NCI-H524 treated with DMSO at 0.1 percent for 48 hours (cell line): ENCODE measurements at regions not wholly inside any gene's neighbourhood (a gene's known extent, or its start where the extent isn't known, plus 50 kb on each side); places are given as distances from the start of the nearest gene placed in this dataset.
A peak's percentile ranks its signal among the peaks of the same experiment; 100 is the strongest.

Experiments used
- DNase-seq: peaks from one replicate; lab custom pipeline; 2025; lab: John Stamatoyannopoulos, UW

DNA sequence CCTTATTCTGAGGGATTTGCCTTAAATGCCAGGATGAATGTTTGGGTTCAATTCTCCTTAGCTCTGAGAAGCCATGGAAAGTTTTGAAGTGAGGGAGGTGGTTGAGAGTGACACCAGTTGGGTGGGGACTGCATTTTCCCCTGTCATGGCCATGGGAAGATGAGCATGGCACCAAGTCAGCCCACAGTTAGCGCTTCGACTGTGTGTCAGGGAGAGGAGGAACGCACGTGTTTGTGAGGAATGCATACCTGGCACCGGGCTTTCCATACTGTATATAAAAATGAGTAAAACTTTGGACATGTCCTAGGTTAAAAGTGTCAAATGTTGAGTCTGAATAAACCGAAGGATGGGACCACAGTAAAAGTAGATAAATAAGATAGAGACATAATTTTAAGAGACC is 187.5 kb upstream of the KL start:
- DNase-seq, result no peak

DNA sequence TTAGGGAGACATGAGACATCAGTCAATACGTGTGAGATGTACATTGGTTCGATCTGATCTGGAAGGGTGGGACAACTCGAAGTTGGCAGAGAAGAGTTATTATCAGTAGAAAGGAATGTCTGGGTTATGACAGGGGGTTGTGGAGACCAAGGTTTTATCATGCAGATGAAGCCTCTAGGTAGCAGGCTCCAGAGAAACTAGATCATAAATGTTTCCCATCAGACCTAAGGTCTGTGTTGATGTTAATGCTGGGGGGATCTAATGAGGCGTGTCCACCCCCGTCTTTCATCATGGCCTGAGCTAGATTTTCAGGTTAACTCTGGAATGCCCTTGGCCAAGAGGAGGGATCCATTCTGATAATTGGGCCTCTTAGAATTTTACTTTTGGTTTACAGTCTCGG is 187.0 kb upstream of the KL start:
- DNase-seq, result no peak

DNA sequence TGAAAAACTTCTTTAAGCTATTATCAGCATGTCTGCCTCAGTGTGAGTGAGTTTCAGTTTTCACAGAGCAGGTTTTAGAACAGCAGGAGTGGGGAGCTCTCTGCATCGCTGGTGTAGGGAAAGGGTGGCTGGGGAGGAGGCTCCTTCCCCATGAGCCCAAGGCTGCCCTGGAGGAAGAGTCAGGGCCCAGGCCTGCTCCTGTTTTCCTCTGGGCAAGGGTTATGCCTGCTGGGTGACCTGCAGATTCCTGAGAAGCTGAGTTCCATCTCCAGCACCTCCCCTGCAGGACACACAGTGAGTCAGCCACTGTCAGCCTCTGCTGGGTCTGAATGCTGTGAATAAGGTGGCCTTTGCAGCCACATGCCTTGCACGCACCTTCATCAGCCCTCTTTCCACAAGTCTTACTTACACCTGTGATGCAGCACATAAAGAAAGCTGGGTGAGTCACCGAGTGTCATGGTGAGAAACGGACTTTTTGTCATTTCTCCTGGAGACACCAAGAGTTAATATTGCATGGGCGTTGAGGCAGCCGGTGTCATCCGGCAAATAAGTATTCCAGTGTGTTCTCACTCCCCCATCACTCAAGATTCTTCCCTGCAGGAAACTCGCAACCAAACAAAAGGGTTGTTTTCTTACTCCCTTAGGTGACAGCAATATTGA is 186.4 kb upstream of the KL start:
- DNase-seq, result no peak

DNA sequence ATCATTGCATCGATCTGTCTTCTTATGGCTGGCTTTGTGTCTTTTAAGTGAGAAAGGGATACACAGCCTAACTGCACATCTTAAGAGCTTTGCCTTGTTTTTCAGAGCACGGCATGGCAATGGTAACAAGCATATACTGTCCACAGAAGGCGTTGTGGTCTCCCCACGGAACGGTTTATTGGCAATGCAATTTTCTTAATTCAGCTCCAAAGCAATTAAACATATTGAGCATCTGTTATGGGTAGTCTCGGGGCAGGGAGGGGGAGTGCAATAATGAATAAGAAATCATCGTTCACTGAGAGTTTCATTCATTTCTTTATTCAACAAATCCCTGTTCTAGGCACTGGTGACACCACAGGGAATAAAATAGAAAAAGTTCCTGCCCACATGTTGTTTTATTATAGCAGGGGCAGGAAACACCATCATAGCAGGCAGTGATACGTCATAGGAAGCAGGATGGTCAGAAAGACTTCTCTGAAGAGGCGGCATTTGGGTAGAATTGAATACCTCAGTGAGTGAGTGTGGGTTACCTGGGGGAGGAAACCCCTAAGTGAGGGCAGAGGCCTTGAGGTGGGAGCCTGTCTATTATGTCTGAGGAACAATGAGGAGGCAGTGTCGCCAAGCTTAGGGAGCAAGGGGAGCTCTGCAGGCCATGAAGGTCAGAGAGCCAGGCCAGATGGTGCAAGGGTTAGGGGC is 185.7 kb upstream of the KL start:
- DNase-seq, result no peak

DNA sequence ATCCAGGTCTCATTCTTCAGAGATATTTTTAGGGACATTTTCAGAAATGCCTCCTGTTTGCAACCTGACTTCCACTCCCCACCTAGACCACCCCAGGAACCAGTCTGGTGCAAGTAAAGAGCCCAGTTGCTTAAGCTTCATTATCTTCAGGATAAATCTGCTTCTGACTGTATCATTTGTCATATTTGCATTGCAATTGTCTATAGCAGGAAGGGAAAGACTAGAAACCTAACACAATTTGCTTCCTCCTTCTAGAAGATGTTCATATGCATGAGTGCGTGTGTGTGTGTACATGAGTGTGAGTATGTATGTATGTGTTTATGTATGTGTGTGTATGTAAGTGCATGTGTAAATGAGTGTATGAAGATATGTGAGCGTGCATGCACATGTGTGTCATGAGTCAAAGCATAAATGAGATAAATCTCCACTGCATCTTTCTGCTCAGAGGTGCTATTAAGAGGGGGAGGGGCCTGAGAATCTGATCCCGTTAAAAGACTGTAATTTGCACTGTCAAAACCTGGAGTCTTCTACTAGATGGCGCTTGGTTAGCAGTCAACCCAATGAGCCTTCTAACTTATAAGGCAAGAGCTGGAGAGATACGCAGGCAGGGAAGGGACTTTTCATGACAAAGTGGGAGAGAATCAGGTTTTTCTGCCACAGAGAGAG is 178.8 kb upstream of the KL start:
- DNase-seq, result no peak

DNA sequence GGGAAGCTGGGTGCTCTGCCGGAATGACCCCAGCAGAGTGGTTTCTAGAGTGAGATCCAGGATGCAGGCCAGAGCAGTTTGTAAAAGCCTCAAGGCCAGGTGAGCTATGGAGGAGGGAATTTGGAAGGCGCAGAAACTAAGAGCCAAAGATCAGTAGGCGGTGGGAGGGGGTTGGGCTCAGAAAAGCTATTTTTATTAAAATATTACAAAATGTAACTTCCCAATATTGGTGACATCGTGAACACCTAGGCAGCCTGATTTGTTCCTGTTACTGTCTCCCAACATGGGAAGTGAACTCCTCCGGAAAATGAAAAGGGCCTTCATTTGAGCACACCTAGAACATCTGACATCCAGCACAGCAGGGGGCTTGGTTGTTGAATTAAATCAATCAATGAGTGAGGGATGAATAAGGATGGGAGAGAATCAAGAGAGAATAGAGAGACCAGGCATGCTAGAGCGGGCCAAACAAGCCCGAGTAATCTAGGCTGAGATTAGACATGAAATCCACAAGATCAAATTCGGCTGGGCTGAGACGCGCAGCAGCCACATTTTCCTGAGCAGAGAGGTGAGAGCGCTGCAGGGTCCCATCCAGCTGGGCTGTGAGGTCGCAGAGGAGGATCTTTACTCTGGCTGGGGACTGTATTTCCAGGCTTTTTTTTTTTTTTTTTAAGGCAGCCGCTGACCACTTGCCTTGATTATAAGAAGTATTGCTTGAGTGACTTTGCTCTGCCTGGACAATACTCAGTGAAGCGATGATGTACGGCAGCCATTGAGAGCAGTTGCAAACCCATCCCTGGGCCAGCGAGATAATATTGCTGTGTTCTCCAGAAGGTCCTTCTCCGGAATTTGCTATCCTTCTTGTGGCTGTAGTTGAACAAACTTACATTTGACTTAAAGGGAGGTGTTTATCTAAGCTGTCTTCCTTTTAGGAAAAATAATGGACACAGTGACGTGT is 178.0 kb upstream of the KL start:
- DNase-seq, result no peak

DNA sequence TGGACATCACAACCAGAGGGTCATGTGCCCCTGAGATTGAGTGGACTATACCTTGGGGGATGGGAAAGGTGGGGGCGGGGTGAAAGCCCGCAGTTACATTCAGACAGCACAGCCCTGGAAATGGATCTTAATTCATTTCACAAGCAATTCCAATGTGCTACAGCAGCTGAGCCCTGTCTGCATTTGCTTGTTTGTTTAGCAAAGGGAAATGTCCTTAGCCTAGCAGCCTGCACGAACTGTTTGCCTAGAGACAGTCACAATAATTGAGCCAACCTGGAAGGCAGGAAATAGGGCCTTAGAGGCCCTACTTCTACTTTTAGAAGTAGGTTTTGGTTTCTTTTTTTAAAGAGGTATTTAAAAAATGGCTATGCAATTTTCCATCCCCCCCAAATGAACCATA is 177.3 kb upstream of the KL start:
- DNase-seq, result no peak

DNA sequence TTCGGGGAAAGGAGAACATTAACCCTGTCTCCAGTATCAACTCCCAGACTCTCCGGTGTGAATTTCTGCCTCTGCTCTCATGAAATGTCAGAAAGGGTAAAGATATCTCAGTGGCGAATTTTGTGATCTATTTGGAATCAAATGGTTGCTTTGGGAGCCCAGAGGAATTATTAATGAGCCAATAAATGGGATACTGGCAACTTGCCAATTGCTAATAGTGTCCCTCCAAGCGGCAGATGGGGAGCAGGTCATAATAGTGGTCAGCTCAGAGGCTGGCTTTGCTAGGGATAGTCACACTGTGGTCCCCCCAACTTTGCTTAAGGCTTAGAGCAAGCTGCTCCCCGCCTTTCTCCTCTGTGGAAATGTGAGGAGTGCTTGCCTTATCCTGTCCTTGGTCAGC is 176.1 kb upstream of the KL start:
- DNase-seq, result no peak

DNA sequence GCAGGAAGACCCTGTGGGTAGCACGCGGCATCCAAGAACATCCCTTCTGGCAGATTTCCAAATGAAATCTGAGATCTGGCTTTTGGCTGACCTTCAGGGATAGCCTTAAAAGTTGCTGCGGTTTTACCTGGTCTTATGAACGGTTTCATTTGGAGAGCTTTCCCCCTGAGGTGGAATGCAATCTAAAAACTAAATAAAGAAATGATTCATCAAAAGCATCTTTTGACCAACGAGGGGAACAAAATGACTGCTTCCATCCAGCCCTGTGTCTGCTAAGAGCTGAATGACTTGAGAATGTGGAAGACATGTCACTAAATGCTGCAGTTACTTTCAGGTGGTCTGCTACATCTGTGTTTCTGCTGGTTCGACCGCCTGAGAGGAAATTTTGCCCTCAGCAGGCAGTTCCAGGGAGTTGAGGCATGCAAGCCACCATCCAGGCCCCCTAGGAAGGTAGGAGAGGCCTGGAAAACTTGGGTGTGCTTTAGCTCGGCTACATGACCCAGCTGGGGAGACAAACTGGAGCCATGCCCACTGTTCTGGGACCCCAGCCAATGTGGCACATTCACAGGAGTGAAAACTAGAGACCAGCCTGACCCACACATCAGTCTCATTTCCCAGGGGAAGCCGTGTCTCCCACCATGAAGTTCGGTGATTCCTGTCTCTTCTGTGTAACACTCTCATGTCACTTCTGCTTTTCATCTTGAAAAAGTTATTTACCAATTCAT is 175.1 kb upstream of the KL start:
- no peak for DNase-seq

DNA sequence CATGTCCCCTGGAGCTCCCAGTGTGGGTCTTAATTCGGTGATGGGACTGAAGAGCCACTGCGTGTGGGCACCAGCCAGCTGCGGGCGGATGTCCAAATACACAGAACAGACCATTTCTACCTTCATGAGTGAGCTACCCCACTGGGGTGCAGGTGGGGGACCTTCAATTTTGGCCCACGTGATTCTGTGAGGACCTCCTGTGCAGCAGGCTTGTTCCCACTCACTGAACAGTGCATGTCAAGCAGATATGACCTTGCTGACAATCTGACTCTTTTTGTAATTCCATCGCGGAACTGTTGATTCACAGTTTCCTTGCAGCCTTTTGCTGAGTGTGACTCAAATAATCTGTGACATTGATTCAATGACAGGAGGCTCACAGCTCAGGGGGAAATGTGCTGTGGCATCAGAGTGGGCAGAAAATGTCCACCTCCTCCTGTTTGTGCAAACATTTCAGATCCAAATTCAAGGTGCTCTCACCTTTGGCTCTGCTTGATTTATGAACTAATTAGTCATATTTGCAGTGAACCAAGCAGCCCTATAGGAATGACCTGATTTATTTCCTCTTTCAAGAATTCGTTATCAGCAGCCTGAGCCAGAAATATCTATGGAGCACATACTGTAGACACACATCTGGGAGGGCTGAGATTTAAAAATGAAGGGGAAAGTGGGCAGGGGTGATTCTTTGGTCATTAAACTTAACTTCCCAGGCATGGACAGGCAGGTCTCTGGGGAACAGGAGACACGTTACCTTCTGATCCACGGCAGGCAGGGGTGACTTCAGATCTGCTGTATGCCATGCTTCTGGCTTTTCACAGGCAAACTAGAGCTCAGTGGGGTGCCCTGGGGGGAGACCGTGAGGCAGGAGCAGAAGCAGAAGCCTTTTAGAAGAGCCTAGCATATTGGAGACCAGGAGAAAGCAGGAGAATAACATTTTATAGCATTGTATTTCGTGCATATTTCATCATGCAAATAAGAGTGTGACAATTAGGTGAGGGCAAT is 170.0 kb upstream of the KL start:
- no peak for DNase-seq

DNA sequence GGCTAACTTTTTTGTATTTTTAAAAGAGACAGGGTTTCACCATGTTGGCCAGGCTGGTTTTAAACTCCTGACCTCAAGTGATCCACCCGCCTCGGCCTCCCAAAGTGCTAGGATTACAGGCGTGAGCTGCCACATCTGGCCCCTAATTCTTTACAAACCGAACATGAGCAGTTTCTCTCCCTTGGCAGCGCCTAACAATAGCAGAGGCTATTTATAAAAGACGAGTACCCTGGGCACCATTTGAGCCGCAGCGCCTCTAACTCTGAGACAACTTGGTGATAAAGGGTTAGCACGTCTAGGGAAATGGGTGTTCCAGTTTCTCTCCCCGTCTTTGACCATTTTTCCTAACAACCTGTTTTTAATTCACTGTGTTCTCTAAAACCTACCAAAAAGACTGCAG is 168.2 kb upstream of the KL start:
- DNase-seq, result peak; percentile 0

DNA sequence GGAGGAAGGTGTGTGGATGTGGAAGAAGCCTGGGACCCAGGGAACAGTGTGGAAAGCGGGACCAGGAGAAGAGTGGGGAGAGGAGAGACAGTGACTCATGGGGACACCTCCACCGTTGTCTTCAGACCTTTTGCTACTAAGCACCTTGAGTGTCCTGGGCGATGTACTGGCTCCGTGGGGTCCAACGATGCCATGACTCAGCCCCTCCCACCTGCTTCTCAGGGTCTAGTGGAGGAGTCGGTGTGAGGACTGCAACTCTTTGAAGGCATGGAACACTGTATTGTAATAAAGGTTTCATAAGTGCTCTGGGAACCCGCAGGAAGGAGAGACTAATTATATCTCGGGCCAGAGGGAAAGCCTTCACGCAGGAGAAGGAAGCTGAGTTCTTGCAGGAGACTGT is 166.9 kb upstream of the KL start:
- no peak for DNase-seq

DNA sequence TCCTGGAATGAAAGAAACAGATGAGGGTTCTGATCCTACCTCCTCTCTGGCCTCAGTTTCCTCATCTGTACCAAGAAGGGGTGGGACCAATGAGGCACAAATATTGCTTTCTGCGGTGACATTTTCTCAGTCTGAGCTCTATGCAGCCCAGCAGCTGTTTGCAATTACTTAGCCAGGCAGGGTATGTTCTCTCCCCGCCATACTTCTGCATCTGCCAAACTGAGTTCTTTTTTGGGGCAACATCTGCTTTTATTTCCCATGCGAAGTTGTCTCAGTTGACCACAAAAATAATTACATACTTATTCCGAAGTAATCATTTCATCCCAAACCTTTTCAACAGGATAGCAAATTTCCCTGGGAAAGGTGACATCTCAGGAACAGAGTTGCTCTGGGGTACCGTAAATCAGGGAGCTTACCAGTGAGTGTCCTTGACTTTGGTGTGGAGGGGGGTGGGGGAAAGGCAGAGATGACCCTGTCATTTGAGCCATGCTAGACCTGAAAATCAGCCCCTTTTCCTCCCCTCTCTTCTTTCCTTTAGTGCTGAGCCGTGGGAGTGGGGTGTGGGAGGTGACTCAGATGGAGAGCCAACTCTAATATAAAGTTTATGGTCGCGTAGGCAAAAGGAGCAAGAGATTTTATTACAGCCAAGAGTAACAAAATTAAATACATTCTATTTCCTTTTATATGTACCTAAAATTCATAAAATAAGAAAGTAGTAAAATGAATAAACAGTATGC is 165.7 kb upstream of the KL start:
- no peak for DNase-seq

DNA sequence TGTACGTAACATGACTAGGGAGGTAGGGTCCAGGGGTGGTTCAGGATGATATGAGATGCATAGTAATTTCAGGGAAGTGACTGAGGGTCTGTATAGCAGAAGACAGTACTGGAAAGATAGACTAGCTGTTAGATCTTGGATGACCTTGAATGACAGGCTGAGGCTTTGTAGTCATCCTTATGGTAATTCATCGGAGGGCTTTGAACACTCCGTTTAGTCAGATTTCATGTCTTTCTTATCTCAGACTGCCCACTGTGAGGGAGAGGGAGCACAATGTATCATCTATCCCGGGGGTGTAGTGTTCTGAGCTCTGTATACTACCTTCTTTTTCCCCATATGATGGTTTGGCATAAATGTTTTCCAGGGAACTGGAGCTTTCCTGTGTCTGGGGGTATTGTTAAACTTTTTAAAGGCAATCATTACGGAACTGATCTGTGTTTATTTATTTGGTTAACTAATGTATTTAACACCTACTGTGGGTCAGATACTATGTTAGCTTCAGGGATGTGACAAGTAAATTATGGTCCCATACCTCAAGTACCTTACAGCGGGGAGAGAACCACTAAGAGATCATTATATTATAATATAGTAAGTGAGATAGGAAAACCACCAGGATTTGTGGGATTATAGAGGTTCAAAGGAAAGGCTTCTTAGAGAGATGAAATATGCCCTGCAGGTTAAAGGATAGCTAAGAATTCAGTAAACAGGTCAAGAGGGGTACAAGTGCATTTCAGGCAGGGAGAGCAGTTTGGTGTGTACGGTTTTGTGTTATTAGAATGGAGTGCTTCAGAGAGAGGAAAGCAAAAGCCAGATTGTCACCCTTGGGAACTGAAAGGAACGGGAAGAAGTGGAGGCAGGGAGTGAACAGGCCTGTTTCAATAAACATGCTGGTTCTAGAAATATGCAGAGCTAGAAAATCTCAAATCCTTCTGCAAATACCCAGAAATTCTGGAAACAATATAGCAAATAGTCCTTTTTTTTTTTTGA is 164.8 kb upstream of the KL start:
- no peak for DNase-seq

DNA sequence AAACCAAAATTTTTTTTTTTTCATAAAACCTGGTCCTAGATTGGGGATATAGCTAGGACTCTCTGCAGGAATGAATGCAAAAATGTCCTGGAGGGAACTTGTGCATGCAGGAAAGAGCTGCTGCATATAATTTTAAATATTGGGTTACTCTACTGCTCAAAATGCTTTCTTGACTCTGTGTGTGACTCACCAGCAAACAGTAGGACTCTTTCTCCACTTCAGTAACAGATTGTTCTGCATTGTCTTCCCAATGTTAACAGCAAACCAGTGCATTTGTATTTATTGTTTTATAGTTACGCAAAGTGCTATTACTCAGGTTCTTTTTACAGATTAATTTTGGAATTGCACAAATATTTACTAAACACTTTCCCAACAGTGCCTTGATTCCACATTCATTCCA is 163.7 kb upstream of the KL start:
- DNase-seq, result no peak

DNA sequence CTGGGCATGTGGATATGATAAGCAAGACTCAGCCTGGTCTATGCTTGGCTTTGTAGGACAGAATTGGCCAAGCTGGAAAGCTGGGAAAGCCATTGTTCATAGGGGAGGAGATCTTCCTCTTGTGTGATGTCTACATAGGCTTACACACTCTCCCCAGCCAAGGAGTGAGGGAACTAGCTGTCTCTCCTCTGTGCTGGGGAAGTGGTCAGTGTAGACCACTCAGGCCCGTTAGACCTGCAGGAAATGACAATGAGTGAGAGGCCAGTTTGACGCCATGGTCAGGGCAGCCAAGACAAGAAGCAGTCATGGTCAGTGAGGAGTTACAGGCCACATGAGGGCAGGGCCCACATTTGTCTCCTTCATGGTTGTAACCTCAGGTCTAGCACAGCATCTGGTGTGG is 159.1 kb upstream of the KL start:
- DNase-seq, result no peak

DNA sequence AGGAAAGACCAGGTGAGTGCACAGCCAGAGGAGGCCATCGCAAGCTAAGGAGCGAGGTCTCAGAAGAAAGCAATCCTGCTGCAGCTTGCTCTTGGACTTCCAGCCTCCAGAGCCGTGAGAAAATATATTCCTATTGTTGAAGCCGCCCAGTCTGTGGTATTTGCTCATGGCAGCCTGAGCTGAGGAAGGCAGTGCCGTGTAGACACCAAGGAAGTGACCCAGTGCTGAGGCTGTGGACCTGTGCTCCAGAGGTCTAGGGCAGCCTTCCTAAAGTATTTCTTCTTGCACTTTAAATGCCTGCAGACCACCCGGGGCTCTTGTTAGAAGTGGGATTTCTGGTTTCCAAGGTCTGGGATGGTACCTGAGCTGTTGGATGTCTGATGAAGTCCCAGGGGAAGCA is 158.5 kb upstream of the KL start:
- DNase-seq, result no peak

DNA sequence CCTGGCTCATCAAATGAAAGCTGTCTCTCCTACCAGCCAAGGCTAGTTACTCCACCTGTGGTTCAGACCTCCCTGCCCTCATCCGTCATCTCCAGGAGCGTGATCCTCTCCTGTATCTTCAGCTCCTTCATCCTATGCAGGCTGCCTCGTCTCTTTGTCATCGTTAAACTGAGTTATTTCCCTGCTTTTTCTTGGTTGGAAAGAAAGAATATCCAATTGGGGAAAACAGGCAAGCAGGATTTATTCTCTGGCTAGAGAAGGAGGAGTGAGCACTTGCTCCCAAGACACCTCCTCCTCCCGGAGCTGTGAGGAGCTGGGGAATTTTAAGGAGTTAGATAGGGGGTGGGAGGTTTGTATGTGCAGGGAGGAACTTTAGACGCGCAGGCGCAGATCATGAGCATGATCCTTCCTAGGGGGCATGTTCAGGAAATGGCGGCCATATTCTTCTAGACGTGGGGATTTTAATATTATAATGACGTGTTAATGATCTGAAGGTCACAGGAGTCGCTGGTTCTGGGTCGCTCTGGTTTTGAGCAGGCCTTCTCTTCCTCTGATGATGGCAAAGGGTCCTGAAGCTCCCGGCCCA is 156.4 kb upstream of the KL start:
- DNase-seq, result no peak
